ENCODE measurements at regions not wholly inside any gene's neighbourhood (a gene's known extent, or its start where the extent isn't known, plus 50 kb on each side); places are given as distances from the start of the nearest gene placed in this dataset.
A peak's percentile ranks its signal among the peaks of the same experiment; 100 is the strongest.

DNA sequence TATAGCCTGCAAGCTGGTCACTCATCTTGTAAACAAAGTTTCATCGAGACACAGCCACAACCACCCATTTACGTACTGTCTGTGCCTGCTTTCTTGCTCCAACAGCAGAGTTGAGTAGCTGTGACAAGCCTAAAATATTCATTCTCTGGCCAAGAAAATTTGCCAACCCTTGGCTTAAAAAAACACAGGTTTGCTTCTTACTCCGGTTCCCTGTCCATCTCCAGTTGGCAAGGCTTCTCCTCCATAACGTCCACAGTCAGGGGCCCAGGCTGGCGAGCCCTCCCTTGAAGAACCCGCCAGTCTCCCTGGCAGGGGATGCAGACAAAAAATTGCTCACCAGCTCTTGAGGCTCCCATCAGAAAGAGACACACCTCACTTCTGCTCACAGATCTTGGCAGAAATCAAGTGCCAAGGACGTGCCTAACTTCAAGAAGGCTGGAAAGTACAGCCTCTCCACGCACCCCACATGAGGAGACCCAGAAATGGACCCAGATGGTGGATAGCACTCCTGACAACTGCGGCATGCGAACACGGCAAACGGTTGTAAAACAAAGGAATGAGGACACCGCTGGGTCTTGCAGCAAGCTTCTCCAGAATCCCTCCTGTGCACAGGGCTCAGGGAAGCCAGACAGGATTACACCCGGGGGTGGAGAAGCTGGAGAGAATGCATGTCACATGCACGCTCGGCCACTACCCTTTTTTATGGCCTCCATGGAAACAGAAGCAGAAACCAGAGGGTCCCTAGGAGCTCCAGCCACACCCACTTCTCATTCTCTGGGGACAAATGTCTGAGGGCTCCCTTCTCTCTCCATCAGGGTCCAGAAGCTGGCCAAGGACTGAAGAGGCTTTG lies 59.8 kb upstream of the SIRPA start:
- FAIRE-seq, result no peak
- Histone ChIP-seq H3K27me3 (ENCODE audit: control insufficient read depth in 3 of 3, insufficient read depth in 3 of 3, low read length in 3 of 3) (no peaks in the 10 kb centered on the region), H3K36me3 (ENCODE audit: control insufficient read depth in 3 of 3, insufficient read depth in 2 of 3, low read depth in 1 of 3, low read length in 3 of 3) (no peaks in the 10 kb centered on the region), H3K4me3 (ENCODE audit: low read depth in 1 of 3, low read length in 3 of 3) (no peak overlapping the region), H3K27ac (ENCODE audit: low read depth in 1 of 3, low read length in 2 of 3) (no peak overlapping the region), H3K4me1 (ENCODE audit: control insufficient read depth in 3 of 3, insufficient read depth in 2 of 3, low read depth in 1 of 3, low read length in 2 of 3) (peaks cover 0 to 8% (median 0%) of the 10 kb centered on the region in 3 donors), H3K9me3 (ENCODE audit: control insufficient read depth in 2 of 2, insufficient read depth in 1 of 2, low read depth in 1 of 2, low read length in 1 of 2) (peaks cover 0 to 2% of the 10 kb centered on the region in 2 donors)
- 63 to 74% (median 70%) methylated on average over 16 of the region's 16 CpGs for WGBS, 3 donors
- DNase-seq, result peak in 1 of 2 donors; percentile 62

GRCh38 chr20:1833728-1834726 lies 61.2 kb upstream of the SIRPA start:
- Histone ChIP-seq H3K27me3 (ENCODE audit: control insufficient read depth in 3 of 3, insufficient read depth in 3 of 3, low read length in 3 of 3) (no peaks in the 10 kb centered on the region), H3K27ac (ENCODE audit: low read depth in 1 of 3, low read length in 2 of 3) (no peak overlapping the region), H3K36me3 (ENCODE audit: control insufficient read depth in 3 of 3, insufficient read depth in 2 of 3, low read depth in 1 of 3, low read length in 3 of 3) (no peaks in the 10 kb centered on the region), H3K9me3 (ENCODE audit: control insufficient read depth in 2 of 2, insufficient read depth in 1 of 2, low read depth in 1 of 2, low read length in 1 of 2) (no peaks in the 10 kb centered on the region), H3K4me3 (ENCODE audit: low read depth in 1 of 3, low read length in 3 of 3) (no peak overlapping the region), H3K4me1 (ENCODE audit: control insufficient read depth in 3 of 3, insufficient read depth in 2 of 3, low read depth in 1 of 3, low read length in 2 of 3) (peaks cover 0 to 8% (median 0%) of the 10 kb centered on the region in 3 donors)
- WGBS, 3 donors, result 67 to 80% (median 77%) methylated on average over 4 of the region's 4 CpGs
- no peak for FAIRE-seq
- no peak for DNase-seq

DNA sequence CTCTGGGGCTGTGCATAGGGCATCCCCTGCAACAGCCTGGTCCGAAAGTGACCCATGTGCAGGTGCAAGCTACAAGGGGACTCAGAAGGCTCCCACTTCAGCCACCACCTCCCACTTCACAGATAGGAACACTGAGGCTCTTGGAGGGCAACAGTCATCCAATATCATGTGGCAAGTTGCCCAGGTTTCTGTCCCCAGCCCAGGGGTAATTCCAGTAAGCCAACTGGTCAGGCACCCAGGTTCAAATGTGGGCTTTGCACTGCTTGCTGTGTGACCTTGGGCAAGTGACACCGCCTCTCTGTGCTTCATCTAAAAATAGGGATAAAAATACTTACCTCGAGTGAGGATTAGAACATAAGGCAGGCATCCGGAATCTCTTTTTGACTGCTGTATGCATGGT lies 62.0 kb upstream of the SIRPA start:
- Histone ChIP-seq H3K36me3 (ENCODE audit: control insufficient read depth in 3 of 3, insufficient read depth in 2 of 3, low read depth in 1 of 3, low read length in 3 of 3) (no peaks in the 10 kb centered on the region), H3K9me3 (ENCODE audit: control insufficient read depth in 2 of 2, insufficient read depth in 1 of 2, low read depth in 1 of 2, low read length in 1 of 2) (no peaks in the 10 kb centered on the region), H3K27ac (ENCODE audit: low read depth in 1 of 3, low read length in 2 of 3) (no peak overlapping the region), H3K27me3 (ENCODE audit: control insufficient read depth in 3 of 3, insufficient read depth in 3 of 3, low read length in 3 of 3) (no peaks in the 10 kb centered on the region), H3K4me1 (ENCODE audit: control insufficient read depth in 3 of 3, insufficient read depth in 2 of 3, low read depth in 1 of 3, low read length in 2 of 3) (peaks cover 0 to 11% (median 0%) of the 10 kb centered on the region in 3 donors), H3K4me3 (ENCODE audit: low read depth in 1 of 3, low read length in 3 of 3) (no peak overlapping the region)
- DNase-seq (no peak), FAIRE-seq (no peak)
- WGBS, 3 donors, result 83 to 88% (median 84%) methylated on average over 4 of the region's 4 CpGs

DNA sequence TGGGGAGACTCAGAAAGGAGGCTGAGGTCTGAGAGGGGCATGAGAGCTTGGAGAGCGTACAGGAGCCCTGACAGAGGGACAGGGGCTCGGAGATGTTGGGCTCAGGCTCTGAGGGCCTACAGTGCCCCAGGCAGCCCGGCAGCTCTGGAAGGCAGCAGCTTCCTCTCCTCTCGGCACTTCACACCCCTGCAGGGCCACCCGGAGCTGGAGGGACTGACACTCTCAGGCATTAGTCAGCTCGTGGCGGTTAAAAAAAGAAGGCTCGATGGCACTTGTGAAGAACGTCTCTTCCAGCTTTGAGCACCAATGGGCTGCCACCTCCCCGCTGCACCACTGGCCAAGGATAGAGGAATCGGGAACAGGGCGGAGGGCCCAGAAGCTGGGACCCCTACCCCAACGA lies 62.6 kb upstream of the SIRPA start:
- H3K4me1 ChIP-seq (ENCODE audit: control insufficient read depth in 3 of 3, insufficient read depth in 2 of 3, low read depth in 1 of 3, low read length in 2 of 3), result peaks cover 0 to 17% (median 0%) of the 10 kb centered on the region in 3 donors
- no peak overlapping the region for H3K27ac ChIP-seq (ENCODE audit: low read depth in 1 of 3, low read length in 2 of 3)
- no peaks in the 10 kb centered on the region for H3K27me3 ChIP-seq (ENCODE audit: control insufficient read depth in 3 of 3, insufficient read depth in 3 of 3, low read length in 3 of 3)
- FAIRE-seq (no peak), DNase-seq (no peak)
- no peaks in the 10 kb centered on the region for H3K36me3 ChIP-seq (ENCODE audit: control insufficient read depth in 3 of 3, insufficient read depth in 2 of 3, low read depth in 1 of 3, low read length in 3 of 3)
- no peak overlapping the region for H3K4me3 ChIP-seq (ENCODE audit: low read depth in 1 of 3, low read length in 3 of 3)
- 79 to 87% (median 83%) methylated on average over 13 of the region's 13 CpGs for WGBS, 3 donors
- no peaks in the 10 kb centered on the region for H3K9me3 ChIP-seq (ENCODE audit: control insufficient read depth in 2 of 2, insufficient read depth in 1 of 2, low read depth in 1 of 2, low read length in 1 of 2)

DNA sequence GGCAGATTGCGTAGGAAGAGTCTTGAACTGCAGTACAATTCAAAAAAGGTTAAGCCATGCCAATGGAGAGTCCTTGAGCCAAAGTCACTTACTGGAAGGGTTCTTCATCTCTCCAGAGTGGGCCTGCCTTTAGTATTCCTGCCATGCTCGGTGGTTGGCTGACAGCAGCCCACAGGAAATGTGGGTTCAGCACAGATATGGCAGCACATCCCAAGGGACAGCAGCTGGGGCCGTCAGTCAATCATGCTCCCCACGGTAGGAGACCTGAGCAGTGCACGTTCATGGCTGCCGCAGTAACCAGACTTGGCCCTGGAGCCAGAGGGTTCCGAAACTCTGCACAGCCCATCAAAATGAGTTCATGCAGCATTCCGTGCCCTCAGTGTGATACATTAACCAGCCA lies 63.6 kb upstream of the SIRPA start:
- FAIRE-seq (no peak), DNase-seq (no peak)
- H3K27ac ChIP-seq (ENCODE audit: low read depth in 1 of 3, low read length in 2 of 3), result no peak overlapping the region
- H3K27me3 ChIP-seq (ENCODE audit: control insufficient read depth in 3 of 3, insufficient read depth in 3 of 3, low read length in 3 of 3), result no peaks in the 10 kb centered on the region
- 81 to 88% (median 86%) methylated on average over 8 of the region's 8 CpGs for WGBS, 3 donors
- H3K9me3 ChIP-seq (ENCODE audit: control insufficient read depth in 2 of 2, insufficient read depth in 1 of 2, low read depth in 1 of 2, low read length in 1 of 2), result no peaks in the 10 kb centered on the region
- H3K36me3 ChIP-seq (ENCODE audit: control insufficient read depth in 3 of 3, insufficient read depth in 2 of 3, low read depth in 1 of 3, low read length in 3 of 3), result no peaks in the 10 kb centered on the region
- peaks cover 0 to 19% (median 0%) of the 10 kb centered on the region in 3 donors for H3K4me1 ChIP-seq (ENCODE audit: control insufficient read depth in 3 of 3, insufficient read depth in 2 of 3, low read depth in 1 of 3, low read length in 2 of 3)
- no peak overlapping the region for H3K4me3 ChIP-seq (ENCODE audit: low read depth in 1 of 3, low read length in 3 of 3)

DNA sequence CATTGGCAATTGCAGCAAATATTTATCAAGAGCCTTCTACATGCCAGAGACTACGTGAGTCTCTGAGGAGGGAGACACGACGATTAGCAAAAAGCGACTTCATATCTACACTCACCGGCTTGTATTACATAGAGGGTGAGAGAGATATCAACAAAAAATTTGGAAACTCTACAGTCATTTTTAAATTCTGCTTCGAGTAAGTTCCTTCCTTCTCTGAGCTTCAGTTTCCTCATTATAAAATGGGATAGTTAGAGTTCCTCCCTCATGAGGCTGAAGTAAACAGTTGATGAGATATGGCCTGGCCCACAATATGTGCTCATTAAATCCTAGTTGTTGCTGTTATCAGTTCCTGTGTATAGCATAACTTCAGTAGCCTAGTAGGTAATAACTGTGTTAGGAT lies 64.1 kb upstream of the SIRPA start:
- 59 to 82% (median 72%) methylated on average over 6 of the region's 6 CpGs for WGBS, 3 donors
- Histone ChIP-seq H3K9me3 (ENCODE audit: control insufficient read depth in 2 of 2, insufficient read depth in 1 of 2, low read depth in 1 of 2, low read length in 1 of 2) (no peaks in the 10 kb centered on the region), H3K27ac (ENCODE audit: low read depth in 1 of 3, low read length in 2 of 3) (no peak overlapping the region), H3K4me3 (ENCODE audit: low read depth in 1 of 3, low read length in 3 of 3) (no peak overlapping the region), H3K36me3 (ENCODE audit: control insufficient read depth in 3 of 3, insufficient read depth in 2 of 3, low read depth in 1 of 3, low read length in 3 of 3) (no peaks in the 10 kb centered on the region), H3K4me1 (ENCODE audit: control insufficient read depth in 3 of 3, insufficient read depth in 2 of 3, low read depth in 1 of 3, low read length in 2 of 3) (peaks cover 0 to 19% (median 0%) of the 10 kb centered on the region in 3 donors), H3K27me3 (ENCODE audit: control insufficient read depth in 3 of 3, insufficient read depth in 3 of 3, low read length in 3 of 3) (no peaks in the 10 kb centered on the region)
- FAIRE-seq (no peak), DNase-seq (no peak)

GRCh38 chr20:1830240-1830639 lies 65.0 kb upstream of the SIRPA start:
- WGBS, 3 donors, result 27 to 49% (median 47%) methylated on average over 7 of the region's 7 CpGs
- H3K4me3 ChIP-seq (ENCODE audit: low read depth in 1 of 3, low read length in 3 of 3), result no peak overlapping the region
- H3K27me3 ChIP-seq (ENCODE audit: control insufficient read depth in 3 of 3, insufficient read depth in 3 of 3, low read length in 3 of 3), result no peaks in the 10 kb centered on the region
- no peaks in the 10 kb centered on the region for H3K36me3 ChIP-seq (ENCODE audit: control insufficient read depth in 3 of 3, insufficient read depth in 2 of 3, low read depth in 1 of 3, low read length in 3 of 3)
- H3K27ac ChIP-seq (ENCODE audit: low read depth in 1 of 3, low read length in 2 of 3), result no peak overlapping the region
- H3K9me3 ChIP-seq (ENCODE audit: control insufficient read depth in 2 of 2, insufficient read depth in 1 of 2, low read depth in 1 of 2, low read length in 1 of 2), result no peaks in the 10 kb centered on the region
- peaks cover 0 to 12% (median 0%) of the 10 kb centered on the region in 3 donors for H3K4me1 ChIP-seq (ENCODE audit: control insufficient read depth in 3 of 3, insufficient read depth in 2 of 3, low read depth in 1 of 3, low read length in 2 of 3)
- no peak for DNase-seq
- FAIRE-seq, result no peak

DNA sequence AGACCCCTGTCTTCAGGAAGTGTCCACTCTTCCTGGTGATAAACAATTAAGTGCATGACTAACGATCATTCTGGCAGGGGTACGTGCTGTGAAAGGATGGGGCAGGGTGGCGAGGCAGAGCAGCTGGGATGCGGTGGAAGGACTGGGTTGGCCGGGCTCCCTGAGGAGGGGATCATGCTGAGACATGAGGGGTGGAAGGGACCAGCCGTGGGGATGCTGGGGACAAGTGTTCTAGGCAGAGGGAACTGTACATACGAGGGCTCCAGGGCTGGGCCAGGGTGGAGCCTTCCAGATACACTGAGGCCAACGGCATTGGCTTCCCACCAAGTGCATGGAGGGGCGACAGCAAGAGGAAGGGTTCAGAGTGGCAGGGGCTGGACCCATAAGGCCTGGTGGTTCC lies 65.7 kb upstream of the SIRPA start:
- FAIRE-seq (no peak), DNase-seq (no peak)
- no peaks in the 10 kb centered on the region for H3K9me3 ChIP-seq (ENCODE audit: control insufficient read depth in 2 of 2, insufficient read depth in 1 of 2, low read depth in 1 of 2, low read length in 1 of 2)
- H3K4me3 ChIP-seq (ENCODE audit: low read depth in 1 of 3, low read length in 3 of 3), result no peak overlapping the region
- no peak overlapping the region for H3K27ac ChIP-seq (ENCODE audit: low read depth in 1 of 3, low read length in 2 of 3)
- H3K27me3 ChIP-seq (ENCODE audit: control insufficient read depth in 3 of 3, insufficient read depth in 3 of 3, low read length in 3 of 3), result no peaks in the 10 kb centered on the region
- no peaks in the 10 kb centered on the region for H3K36me3 ChIP-seq (ENCODE audit: control insufficient read depth in 3 of 3, insufficient read depth in 2 of 3, low read depth in 1 of 3, low read length in 3 of 3)
- peaks cover 0 to 10% (median 0%) of the 10 kb centered on the region in 3 donors for H3K4me1 ChIP-seq (ENCODE audit: control insufficient read depth in 3 of 3, insufficient read depth in 2 of 3, low read depth in 1 of 3, low read length in 2 of 3)
- WGBS, 3 donors, result 68 to 74% (median 71%) methylated on average over 9 of the region's 9 CpGs

Measured in small intestine (tissue), 7 donors.